SHP77 treated with DMSO at 0.1 percent for 48 hours (cell line): ENCODE measurements at regions not wholly inside any gene's neighbourhood (a gene's known extent, or its start where the extent isn't known, plus 50 kb on each side); places are given as distances from the start of the nearest gene placed in this dataset.
"Not testable (repeated sequence)": the region's sequence is repeated elsewhere in the genome, so short reads cannot be mapped to it uniquely, and the experiment has no call there.

Experiments used
- DNase-seq: peaks from one replicate; lab custom pipeline; 2025; lab: John Stamatoyannopoulos, UW

DNA sequence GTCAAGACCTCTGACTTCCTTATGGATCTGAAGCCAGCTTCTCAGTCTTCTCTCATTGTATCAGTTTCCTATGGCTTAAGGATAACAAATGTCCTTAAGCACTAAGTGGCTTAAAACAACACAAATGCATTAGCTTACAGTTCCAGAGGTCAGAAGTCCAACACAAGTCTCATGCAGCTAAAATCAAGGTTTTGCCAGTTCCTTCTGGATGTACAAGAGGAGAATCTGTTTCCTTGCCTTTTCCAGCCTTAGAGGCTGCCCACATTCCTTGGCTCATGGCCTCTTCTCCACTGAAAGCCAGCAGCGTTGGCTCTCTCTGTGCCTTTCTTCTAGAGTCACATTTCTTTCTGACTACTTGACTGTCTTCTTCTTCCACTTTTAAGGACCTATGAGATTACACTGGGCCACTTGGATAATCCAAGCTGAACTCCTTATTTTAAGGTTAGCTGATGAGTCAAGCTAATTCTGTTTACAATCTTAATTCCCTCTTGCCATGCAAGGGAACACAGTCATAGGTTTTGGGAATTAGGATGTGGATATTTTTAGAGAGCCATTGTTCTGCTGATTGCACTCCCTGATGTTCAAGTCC, 179.0 kb downstream of the BCAS1 start:
- DNase-seq = no peak

DNA sequence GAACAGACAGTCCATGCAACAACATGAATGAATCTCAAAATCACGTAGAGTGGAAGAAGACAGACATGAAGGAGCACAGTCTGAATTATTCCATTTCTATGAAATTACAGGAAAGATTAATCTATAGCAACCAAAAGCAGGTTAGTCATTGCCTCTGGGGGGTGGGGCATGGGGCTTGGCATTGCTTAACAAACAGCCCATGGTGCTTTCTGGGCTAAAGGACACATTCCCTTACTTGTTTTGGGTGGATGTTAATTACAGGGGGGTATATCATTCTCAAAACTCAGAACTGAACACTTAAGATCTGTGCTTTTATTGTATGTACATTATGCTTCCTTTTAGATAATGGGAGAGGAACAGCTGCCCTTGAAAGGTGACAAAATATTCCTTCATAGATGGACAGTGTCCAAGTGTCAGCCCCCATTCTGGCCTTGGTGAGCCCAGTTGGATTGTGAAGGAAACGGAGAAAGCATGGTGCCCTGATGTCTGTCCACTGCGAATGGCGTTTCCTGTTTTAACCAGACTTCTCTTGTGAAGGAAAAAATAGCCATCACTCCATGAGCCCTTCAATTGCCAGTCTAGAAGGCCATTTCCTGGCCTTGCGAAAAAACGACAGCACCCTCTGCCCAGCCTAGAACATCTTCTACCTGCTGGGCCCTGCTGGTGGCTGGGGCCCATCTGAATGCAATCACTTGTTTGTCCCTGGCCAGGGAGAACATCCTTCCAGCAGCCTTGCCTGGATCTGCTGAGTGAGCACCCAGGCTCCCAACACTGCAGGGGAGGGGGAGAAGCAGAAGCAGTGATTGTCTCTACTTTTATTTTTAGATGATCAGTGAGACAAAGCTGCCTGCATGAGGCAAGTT, 179.7 kb downstream of the BCAS1 start:
- DNase-seq = no peak

DNA sequence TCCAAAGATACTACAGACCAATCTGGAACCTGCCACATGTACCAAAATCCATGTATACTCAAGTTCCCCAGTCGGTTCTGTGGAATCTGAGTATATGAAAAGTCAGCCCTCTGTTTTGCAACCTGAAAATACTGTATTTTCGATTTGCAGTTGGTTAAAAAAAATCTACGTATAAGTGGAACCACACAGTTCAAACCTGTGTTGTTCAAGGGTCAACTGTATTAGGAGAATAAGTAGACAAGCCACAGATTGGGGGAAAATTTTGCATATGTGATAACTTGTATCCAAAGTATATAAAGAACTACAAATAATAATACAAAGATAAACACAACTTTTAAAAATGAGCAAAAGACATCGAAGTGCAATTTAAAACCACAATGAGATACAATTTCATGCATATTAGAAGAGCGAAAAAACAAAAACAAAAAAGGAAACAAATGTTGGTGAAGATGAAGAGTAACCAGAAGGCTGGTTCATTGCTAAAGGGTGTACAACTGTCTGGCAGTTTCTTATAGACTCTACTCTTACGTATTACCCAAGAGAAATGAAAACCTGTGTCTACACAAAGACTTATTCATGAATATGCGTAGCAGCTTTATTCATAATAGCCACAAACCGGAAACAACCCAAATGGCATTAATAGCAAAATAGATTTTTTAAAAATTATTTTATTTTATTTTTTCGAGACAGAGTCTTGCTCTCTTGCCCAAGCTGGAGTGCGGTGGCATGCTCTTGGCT, 180.8 kb downstream of the BCAS1 start:
- no peak for DNase-seq

DNA sequence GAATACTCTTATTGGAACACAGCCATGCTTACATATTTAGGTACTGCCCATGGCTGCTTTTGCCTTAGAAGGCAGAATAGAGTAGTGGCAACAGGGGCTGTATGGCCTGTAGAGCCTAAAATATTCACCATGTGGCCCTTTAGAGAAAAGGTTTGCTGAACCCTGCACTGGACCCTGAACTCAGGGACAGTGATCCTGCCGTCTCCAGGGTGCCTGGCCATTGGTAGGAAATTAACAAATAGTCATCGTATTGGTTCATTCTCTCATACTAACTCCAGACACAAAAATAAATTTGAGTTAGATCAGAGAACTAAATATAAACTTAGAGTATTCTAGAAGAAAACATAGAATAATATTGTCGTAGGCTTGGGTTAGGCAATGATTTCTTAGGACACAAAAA, 181.4 kb downstream of the BCAS1 start:
- no peak for DNase-seq

DNA sequence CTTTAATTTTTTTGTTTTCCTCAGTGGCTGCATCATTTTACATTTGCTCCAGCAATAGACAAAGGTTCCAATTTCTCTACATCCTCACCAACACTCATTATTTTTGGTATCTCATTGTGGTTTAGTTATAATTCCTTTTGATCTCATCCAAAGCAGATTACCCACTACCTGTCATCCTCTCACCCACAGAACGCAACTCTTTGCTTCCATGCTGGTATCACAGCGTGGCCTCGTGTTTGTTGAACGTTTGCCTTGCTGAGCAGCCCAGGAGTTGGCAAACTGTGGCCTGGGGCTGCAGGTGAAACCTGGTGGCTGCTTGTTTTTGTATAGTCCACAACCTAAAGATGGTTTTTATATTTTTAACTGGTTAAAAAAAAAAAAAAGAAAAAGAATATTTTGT, 181.9 kb downstream of the BCAS1 start:
- DNase-seq = no peak

DNA sequence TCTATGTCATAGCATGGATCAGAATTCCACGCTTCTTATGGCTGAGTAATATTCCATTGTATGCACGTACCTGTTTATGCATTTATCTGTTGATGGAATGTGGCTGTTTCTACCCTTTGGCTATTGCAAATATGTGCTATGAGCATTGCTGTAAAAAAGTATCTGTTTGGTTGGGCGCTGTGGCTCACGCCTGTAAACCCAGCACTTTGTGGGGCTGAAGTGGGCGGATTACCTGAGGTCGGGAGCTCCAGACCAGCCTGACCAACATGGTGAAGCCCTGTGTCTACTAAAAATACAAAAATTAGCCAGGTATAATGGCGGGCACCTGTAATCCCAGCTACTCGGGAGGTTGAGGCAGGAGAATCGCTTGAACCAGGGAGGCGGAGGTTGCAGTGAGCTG, 182.4 kb downstream of the BCAS1 start:
- DNase-seq = no peak

DNA sequence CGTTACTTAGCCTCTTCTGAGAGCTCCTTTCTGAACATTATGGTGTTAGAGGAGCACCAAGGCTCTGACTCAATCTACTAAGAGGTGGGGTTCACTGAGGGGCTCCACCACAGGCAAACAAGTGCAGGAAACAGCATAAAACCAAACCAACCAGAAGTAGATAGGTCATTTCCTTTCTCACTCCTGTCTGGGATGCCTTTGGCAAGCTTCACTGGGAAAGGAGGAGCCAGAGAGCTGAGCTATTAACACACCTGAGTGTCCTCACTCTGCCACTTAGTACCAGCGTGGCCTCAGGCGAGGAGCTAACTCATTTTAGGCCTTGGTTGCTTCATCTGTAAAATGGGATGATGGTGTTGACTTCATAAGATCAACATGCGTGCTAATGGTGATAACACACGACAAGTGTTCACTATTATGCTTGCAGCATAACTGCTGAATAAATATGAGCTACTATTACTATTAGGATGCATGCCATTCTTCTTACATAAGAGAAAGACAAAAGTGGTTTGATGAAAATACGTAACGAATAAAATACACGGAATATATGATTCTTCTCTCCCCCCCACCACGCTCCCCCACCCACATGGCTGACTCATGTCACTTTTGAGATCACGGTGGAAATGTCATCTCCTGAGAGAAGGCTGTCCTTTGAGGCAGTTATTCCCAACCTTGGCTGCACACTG, 185.4 kb downstream of the BCAS1 start:
- DNase-seq = no peak

DNA sequence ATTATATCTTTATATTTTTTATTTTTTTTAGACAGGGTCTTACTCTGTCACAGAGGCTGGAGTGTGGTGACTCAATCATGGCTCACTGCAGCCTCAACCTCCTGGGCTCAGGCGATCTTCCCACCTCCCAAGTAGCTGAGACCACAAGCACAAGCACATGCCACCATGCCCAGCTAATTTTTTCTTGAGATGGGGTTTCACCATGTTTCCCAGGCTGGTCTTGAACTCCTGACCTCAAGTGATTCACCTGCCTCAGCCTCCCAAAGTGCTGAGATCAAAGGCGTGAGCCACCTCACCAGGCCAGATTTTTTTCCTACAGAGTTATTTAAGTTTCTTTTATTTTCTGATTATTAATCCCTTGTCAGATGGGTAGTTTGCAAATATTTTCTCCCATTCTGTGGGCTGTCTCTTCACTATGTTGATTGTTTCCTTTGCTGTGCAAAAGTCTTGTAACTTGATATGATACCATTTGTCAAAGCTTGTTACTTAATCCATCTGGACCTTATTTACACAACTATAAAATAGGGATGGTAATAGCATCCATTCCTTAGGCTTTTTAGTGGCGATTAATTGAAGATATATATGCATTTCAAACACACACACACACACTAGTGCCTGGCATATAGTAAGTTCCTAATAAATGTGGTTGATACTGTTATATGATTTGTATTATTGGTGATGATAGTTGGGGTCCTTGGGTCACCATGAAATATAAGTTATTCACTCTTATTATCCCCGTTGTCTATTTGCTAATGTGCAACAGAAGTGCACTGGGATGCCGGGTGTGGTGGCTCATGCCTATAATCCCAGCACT, 187.1 kb downstream of the BCAS1 start:
- DNase-seq = no peak

DNA sequence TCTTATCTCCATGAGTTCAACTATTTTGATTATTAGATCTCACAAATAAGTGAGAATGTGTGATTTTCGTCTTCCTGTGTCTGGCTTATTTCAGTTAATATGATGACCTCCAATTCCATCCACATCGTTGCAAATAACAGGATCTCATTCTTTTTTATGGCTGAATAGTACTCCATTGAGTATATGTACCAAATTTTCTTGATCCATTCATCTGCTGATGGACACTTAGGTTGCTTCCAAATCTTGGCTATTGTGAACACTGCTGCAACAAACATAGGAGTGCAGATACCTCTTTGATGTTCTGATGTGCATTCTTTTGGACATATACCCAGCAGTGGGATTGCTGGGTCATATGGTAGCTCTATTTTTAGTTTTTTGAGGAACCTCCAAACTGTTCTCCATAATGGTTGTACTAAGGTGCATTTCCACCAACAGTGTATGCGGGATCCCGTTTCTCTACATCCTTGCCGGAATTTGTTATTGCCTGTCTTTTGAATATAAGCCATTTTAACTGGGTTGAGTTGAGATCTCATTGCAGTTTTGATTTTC, 187.9 kb downstream of the BCAS1 start:
- DNase-seq = not testable (repeated sequence)

DNA sequence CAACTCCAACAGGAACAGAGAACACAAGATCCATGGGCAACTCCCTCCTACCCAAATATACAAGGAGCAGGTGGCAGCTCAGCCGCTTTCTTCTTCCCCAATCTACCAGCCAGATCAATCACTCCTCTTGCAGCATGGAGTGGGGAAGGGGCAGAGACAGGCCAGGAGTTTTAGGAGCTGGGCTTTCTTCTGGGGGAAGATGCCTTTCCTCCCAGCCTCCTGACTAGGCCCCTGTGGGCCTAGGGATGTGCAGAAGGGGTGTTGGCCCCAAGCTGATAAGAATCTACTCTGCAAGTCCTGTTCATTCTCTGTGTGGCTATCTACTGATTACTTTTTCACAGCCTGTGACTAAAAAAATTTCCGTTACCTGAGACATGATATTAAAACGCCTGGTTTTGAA, 189.0 kb downstream of the BCAS1 start:
- no peak for DNase-seq

DNA sequence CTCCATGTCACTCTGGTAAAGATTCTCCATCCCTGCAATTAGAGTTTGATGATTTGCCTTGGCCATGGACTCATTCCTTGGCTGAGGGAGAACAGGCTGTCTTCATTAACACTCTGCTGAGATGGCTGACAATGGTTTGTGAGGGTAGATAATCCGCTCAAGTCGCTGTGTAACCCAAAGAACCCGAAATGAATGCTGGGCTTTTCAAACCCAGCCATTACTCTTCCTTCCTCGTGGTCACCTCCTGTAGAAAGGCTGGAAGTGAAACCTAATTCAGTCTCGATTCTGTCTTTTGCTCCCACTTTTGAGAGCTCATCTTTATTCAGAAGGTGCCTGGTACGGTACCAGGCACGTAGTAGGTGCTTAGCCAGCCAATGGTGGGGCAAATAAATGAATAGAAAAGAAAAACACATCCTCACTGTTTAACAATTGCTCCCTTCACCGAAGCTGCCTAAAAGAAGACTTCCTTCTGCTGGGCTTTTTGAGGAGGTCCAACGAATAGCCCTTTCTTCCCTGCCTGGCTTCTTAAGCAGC, 190.2 kb downstream of the BCAS1 start:
- DNase-seq = no peak

DNA sequence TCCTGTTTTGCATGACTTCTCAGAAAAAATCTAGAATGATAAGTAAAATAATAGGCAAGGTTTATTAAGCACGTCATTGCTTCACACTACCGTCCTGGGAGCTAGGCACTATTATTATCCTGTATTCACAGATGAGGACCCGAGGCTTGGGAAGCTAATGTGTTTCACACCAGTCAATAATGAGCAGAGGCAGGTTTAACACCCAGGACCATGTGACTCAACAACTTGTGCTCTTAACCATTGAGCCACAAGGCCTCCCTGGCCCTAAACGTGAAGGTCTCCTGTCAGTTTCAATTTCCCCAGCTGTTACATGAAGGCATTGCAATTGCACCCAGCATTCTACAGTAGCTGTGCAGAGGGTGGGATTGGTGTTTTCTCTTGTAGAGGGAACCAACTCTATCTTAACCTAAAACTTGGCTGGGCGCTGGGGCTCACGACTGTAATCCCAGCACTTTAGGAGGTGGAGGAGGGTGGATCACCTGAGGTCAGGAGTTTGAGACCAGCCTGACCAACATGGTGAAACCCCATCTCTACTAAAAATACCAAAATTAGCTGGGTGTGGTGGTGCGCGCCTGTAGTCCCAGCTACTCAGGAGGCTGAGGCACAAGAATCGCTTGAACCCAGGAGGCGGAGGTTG, 191.2 kb downstream of the BCAS1 start:
- DNase-seq = no peak

DNA sequence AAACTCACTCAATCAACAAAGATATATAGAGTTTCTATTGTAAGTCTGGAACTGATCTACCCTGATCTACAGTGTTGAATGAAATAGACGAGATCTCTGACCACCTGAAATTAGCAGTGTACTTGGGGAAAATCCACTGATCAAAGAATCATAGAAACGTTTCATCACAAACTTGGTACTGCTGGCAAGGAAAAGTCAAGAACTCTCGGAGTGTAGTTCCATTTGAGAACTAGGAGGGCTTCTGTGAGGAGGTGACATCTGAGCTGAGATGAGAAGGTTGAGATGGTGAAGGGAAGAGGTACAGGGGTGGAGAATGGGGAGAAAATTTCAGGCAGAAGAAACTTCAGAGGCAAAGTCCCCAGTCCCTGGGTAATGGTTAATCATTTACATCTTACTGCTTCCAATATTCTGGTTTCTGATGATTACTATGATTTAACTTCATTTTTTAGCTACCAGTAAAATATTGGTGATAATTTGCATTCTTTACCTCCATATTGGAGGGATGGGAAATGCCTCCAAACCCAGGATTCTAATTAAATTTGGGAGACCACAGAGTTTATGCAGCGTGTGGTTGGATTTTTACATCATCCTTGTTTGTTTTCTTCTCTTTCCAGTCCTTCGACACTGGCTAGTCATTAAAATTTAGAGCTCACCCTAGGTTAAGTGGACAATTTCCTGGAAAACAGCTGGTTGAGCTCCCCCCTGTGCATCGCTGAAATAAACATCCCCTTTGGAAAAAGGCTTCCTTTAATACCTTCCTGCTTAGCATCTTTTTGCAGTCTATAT, 191.9 kb downstream of the BCAS1 start:
- no peak for DNase-seq

DNA sequence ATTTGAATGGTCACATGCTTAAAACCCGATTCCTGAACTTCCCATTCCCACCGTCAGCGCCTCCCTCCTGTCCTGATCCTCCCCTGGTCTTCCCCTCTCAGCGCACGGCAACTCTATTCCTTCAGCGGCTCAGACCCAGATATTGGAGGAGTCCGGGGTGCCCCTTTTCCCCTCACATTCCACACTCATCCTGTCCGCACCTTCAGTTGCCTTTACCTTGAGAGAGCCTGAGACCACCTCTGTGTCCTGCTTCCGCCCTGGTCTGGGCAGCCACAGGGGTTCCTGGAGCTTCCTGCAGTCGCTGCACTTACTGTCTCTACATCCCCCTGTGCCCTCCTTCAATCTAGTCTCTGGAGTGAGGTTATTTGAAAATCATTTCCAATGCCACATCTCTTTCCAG, 193.4 kb downstream of the BCAS1 start:
- DNase-seq = no peak

DNA sequence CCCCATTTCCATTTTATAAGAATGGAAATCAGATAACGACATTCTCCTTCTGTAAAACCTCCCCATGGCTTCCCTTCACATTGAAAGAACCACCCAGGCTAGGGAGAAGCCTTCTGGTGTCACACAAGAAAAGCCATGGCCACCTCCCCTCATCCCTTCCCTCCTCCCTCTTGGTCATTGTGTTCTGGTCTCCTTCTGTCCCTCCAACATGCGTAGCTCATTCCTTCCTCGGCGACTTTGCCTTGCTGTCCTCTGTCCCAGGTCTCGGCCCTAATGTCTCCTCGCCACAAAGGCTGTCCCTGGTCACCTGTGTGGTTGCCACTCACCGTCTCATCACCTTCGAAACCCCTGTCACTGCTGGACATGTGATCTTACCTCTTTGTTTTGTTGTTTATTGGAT, 193.9 kb downstream of the BCAS1 start:
- DNase-seq = no peak

DNA sequence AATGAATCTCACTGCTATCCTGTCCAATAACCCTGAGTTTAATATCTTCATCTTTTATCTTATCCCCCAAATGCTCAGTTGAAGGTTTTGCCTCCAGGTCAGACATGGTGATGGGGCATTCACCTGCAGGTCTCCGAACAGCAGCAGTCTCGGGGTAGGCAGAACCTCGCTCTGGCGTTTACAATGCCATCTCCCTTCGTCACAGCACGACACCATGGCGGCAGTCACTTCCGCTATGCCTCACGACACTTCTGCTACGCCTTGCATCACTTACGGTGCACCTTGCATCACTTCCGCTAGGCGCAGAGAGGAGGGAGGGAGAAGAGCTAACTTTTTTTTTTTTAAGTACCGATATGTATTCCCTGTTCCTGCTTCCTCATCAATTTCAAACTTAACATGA, 194.9 kb downstream of the BCAS1 start:
- no peak for DNase-seq

DNA sequence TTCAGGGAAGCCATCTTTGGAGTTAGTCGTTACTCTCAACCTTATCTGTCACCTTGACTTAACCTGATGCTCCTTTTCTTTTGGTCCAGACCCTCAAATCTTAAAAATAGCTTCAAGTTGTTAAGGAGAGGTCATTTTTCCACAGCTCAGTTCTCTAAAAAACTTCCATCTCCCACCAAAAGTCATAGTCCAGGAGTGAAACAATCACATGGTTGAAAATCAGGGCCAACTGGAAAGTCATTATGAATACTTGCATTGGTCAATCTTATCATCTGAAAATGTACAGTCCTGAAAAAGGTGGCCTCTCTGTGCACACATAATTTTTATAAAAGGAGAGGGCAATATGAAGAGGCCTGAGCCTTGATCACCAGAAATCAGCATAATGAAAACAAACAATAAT, 195.7 kb downstream of the BCAS1 start:
- DNase-seq = no peak

DNA sequence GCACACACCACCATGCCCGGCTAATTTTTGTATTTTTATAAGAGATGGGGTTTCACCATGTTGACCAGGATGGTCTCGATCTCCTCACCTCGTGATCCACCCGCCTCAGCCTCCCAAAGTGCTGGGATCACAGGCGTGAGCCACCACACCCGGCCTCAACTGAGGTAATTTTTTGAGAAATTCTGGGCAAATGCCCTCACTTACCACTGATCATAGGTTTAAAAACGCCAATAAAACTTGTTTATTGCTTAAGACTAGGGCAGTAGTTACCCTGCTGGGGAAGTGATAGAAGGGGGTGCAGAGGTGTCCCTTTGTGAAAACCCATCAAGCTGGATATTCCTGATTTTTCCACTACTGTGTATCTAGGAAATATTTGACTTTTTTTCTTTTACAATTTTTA, 196.3 kb downstream of the BCAS1 start:
- no peak for DNase-seq

DNA sequence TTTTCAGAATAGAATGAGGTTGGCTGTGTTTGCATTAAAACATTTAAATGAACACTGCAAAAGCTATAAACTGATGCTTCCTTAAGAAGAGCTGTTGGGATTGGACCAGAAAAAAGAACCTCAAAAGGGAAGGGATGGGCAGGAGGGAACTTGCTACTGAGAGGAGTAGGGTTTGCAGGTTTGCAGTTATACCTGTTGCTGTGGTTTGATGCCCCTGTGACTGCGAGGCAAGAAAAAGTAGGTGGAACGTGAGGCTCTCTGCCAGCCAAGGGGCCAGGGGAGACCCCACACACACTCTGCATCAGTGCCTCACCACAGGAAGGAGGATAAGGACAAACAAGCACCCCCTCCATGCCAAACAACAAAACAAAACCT, 197.2 kb downstream of the BCAS1 start:
- DNase-seq = no peak
